ENCODE measurements at regions not wholly inside any gene's neighbourhood (a gene's known extent, or its start where the extent isn't known, plus 50 kb on each side); places are given as distances from the start of the nearest gene placed in this dataset.
"Not testable (repeated sequence)": the region's sequence is repeated elsewhere in the genome, so short reads cannot be mapped to it uniquely, and the experiment has no call there.

GRCh38 chr12:61993734-61994345 lies 266.4 kb upstream of the USP15 start:
- DNase-seq: no peak

GRCh38 chr12:61996717-61997116 lies 263.5 kb upstream of the USP15 start:
- DNase-seq: no peak

- no peak for DNase-seq
Measured at GRCh38 chr12:61998791-61999190, 261.4 kb upstream of the USP15 start.

GRCh38 chr12:61999311-61999710 lies 260.9 kb upstream of the USP15 start:
- DNase-seq: no peak

GRCh38 chr12:62001424-62001823 lies 258.8 kb upstream of the USP15 start:
- no peak for DNase-seq

GRCh38 chr12:62003226-62003625 lies 257.0 kb upstream of the USP15 start:
- DNase-seq: no peak

GRCh38 chr12:62003701-62004100 lies 256.5 kb upstream of the USP15 start:
- no peak for DNase-seq

GRCh38 chr12:62005615-62006014 lies 254.6 kb upstream of the USP15 start:
- no peak for DNase-seq

- no peak for DNase-seq
Measured at GRCh38 chr12:62006076-62006732, 254.0 kb upstream of the USP15 start.

- no peak for DNase-seq
Measured at GRCh38 chr12:62008703-62009102, 251.5 kb upstream of the USP15 start.

- no peak for DNase-seq
Measured at GRCh38 chr12:62009445-62009844, 250.8 kb upstream of the USP15 start.

- DNase-seq: not testable (repeated sequence)
Measured at GRCh38 chr12:62010331-62010906, 249.8 kb upstream of the USP15 start.

- DNase-seq: not testable (repeated sequence)
Measured at GRCh38 chr12:62010973-62011372, 249.2 kb upstream of the USP15 start.

- no peak for DNase-seq
Measured at GRCh38 chr12:62014330-62014729, 245.9 kb upstream of the USP15 start.

- no peak for DNase-seq
Measured at GRCh38 chr12:62016021-62016420, 244.2 kb upstream of the USP15 start.

- no peak for DNase-seq
Measured at GRCh38 chr12:62021808-62022207, 238.4 kb upstream of the USP15 start.

GRCh38 chr12:62028536-62028935 lies 231.7 kb upstream of the USP15 start:
- DNase-seq: no peak

- no peak for DNase-seq
Measured at GRCh38 chr12:62032870-62033269, 227.3 kb upstream of the USP15 start.

GRCh38 chr12:62044450-62045135 lies 215.6 kb upstream of the USP15 start:
- no peak for DNase-seq

GRCh38 chr12:62045211-62045610 lies 215.0 kb upstream of the USP15 start:
- no peak for DNase-seq

- no peak for DNase-seq
Measured at GRCh38 chr12:62050785-62051184, 209.4 kb upstream of the USP15 start.

- DNase-seq: no peak
Measured at GRCh38 chr12:62069976-62070375, 190.2 kb upstream of the USP15 start.

- not testable (repeated sequence) for DNase-seq
Measured at GRCh38 chr12:62073236-62073635, 187.0 kb upstream of the USP15 start.

GRCh38 chr12:62075870-62076269 lies 184.3 kb upstream of the USP15 start:
- DNase-seq: no peak
